Adrenal gland (tissue), 9 donors: ENCODE measurements at regions not wholly inside any gene's neighbourhood (a gene's known extent, or its start where the extent isn't known, plus 50 kb on each side); places are given as distances from the start of the nearest gene placed in this dataset.

ENCODE experiments used
- DNase-seq, 7 donors: peaks; one replicate each; pipeline ENCODE4 v3.0.0-alpha.2; 2019 to 2020
- H3K27ac ChIP-seq, 5 donors: fragments of 200-600 bp; sonication (generic) in 4 of 5; 1 replicate in 3 of 5; 2 replicates in 2 of 5; pipeline versions ENCODE4 v1.5.1 to v1.8.0; 2016 to 2020; ENCODE audit warnings: mild to moderate bottlenecking in 1 of 5
- H3K27me3 ChIP-seq: fragments of 200-600 bp; 2 replicates; pipeline ENCODE4 v1.8.0; 2021
- H3K36me3 ChIP-seq, 2 donors: fragments of 200-600 bp; replicated peaks in 1 of 2; 1 replicate in 1 of 2; 2 replicates in 1 of 2; pipeline versions ENCODE4 v1.5.1 to v1.8.0; 2018 to 2022
- H3K4me1 ChIP-seq, 2 donors: fragments of 200-600 bp; replicated peaks in 1 of 2; 1 replicate in 1 of 2; 2 replicates in 1 of 2; pipeline versions ENCODE4 v1.5.1 to v1.8.0; 2018 to 2021
- H3K4me3 ChIP-seq, 4 donors: fragments of 200-600 bp; sonication (generic) in 3 of 4; one replicate each; pipeline ENCODE4 v1.5.1; 2016 to 2018
- H3K9me3 ChIP-seq, 3 donors: fragments of 200-600 bp; sonication (generic) in 1 of 3; replicated peaks in 1 of 3; 1 replicate in 2 of 3; 2 replicates in 1 of 3; pipeline versions ENCODE4 v1.5.1 to v1.8.0; 2016 to 2021
- POLR2A ChIP-seq, 2 donors: fragments of 450-650 bp; IDR thresholded peaks; one replicate each; pipeline ENCODE4 v1.6.1; 2017; ENCODE audit warnings: antibody characterized with exemption in 2 of 2, mild to moderate bottlenecking in 2 of 2, moderate library complexity in 1 of 2
- WGBS, 4 donors: extraction: QIAGEN DNeasy Blood & Tissue Kit in 2 of 4; methylation state at CpG; one replicate each; pipeline versions ENCODE4 v1.1.5 to v1.1.7; 2013 to 2017; 5-methylcytosine and 5-hydroxymethylcytosine counted together
- intact Hi-C, 2 donors: fragments of 100-400 bp; cut with DNase I; formaldehyde crosslinking; loops; one replicate each; pipeline versions ENCODE4 v1.14.1 to v1.15.0; 2022 to 2023
- TF ChIP-seq, protein P1 (sequence below), 6 experiments: fragments of 450-650 bp in 4 of 6; fragments of 200-600 bp in 2 of 6; sonication (generic) in 1 of 6; IDR thresholded peaks; 1 replicate in 5 of 6; 2 replicates in 1 of 6; pipeline versions ENCODE4 v1.5.1 to v1.8.0; 2016 to 2021; ENCODE audit warnings: antibody characterized with exemption in 6 of 6, mild to moderate bottlenecking in 2 of 6, moderate library complexity in 1 of 6
- donor health status: healthy with polysubstance abuse.
- donor health status: Bipolar disorder and iron deficiency.
- donor health status: DM: yes; HTN: yes; CAD: no.
- donor health status: DM: no; HTN: no; CAD: no.
- donor health status: DM: no; HTN: no; CAD: no.

GRCh38 chr2:209146682-209147320, 277.0 kb upstream of the MAP2 start:
- Histone ChIP-seq H3K4me1 (no peaks in the 10 kb centered on the region), H3K27ac (peak overlapping the region in 1 of 5 donors; percentile 56), H3K4me3 (no peak overlapping the region), H3K27me3 (no peaks in the 10 kb centered on the region), H3K36me3 (no peaks in the 10 kb centered on the region), H3K9me3 (no peaks in the 10 kb centered on the region)
- TF ChIP-seq, protein P1, sequence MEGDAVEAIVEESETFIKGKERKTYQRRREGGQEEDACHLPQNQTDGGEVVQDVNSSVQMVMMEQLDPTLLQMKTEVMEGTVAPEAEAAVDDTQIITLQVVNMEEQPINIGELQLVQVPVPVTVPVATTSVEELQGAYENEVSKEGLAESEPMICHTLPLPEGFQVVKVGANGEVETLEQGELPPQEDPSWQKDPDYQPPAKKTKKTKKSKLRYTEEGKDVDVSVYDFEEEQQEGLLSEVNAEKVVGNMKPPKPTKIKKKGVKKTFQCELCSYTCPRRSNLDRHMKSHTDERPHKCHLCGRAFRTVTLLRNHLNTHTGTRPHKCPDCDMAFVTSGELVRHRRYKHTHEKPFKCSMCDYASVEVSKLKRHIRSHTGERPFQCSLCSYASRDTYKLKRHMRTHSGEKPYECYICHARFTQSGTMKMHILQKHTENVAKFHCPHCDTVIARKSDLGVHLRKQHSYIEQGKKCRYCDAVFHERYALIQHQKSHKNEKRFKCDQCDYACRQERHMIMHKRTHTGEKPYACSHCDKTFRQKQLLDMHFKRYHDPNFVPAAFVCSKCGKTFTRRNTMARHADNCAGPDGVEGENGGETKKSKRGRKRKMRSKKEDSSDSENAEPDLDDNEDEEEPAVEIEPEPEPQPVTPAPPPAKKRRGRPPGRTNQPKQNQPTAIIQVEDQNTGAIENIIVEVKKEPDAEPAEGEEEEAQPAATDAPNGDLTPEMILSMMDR (IDR thresholded peaks at IDR 0.05), result no peak
- no peak for TF ChIP-seq POLR2A (IDR thresholded peaks at IDR 0.05)
- DNase-seq, result peak in 1 of 7 donors; percentile 2
- intact Hi-C loops, result no loop called here
- 68 to 83% (median 78%) methylated on average over 3 of the region's 3 CpGs for WGBS, 4 donors

GRCh38 chr2:209147981-209148380, 275.9 kb upstream of the MAP2 start:
- TF ChIP-seq POLR2A (IDR thresholded peaks at IDR 0.05), result no peak
- TF ChIP-seq, protein P1 (IDR thresholded peaks at IDR 0.05), result no peak
- no peaks in the 10 kb centered on the region for H3K27me3 ChIP-seq
- no peaks in the 10 kb centered on the region for H3K36me3 ChIP-seq
- intact Hi-C loops, result no loop called here
- no peaks in the 10 kb centered on the region for H3K9me3 ChIP-seq
- DNase-seq, result no peak
- H3K4me3 ChIP-seq, result no peak overlapping the region
- no peak overlapping the region for H3K27ac ChIP-seq
- no peaks in the 10 kb centered on the region for H3K4me1 ChIP-seq

DNA sequence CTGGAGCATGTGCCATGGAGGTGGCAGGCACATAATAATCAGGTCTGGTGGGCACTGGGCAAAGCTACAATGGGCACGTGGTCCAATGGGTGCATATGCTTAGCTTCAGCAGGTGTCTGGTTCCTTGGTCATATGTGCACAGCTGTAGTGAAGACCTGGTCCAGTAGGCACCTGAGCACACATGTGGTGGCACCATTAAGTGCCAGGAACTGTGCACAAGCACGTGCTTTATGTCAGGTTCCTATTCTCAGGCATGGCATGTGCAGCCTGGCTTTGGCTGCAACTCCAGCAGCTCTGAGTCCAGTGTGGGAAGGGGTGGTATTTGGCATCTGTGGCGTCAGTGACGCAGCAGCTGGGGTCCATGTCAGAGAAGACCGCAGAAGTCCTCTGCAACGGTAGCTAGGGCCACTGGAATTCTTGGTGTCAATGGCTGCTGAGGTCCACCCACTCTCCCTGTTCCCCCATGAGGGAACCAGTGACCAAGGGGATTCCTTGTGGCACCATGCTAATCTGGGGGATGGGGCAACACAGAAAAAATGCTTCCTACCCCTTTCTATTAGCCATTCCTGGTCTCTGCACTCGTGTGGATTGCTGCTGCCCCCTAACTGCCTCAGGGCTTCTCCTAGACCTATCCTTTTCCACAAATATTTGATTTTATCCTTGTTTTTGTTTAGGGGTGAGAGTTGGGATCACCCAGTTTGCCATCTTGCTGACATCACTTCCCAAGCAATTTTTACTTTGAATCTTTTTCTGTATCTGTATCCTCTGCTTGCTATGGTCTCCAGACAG, 262.9 kb upstream of the MAP2 start:
- Histone ChIP-seq H3K9me3 (no peaks in the 10 kb centered on the region), H3K36me3 (no peaks in the 10 kb centered on the region), H3K27me3 (no peaks in the 10 kb centered on the region), H3K27ac (no peak overlapping the region), H3K4me1 (no peaks in the 10 kb centered on the region), H3K4me3 (no peak overlapping the region)
- WGBS, 4 donors, result 81 to 90% (median 84%) methylated on average over 4 to 7 of the region's 7 CpGs
- intact Hi-C loops, result no loop called here
- no peak for TF ChIP-seq POLR2A (IDR thresholded peaks at IDR 0.05)
- TF ChIP-seq, protein P1 (IDR thresholded peaks at IDR 0.05), result no peak
- DNase-seq, result no peak

DNA sequence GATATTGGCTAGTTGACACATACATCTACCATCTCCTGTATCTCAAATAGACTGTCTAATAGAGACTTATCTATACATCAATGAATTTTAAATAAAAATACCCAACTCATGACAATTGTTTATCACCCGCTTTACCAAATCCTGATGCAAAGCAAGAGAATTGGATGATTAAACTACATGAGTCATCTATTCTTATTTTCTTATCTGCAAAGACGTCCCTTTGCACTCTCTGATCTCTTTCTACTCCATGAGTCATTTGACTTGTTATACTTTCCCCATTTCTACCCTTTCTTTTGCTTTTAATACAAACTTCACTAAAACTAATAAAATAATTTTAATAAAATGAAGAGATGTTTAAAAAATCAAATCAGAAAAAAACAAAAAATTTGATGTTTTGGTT, 261.7 kb upstream of the MAP2 start:
- TF ChIP-seq POLR2A (IDR thresholded peaks at IDR 0.05), result no peak
- TF ChIP-seq, protein P1 (IDR thresholded peaks at IDR 0.05), result no peak
- H3K36me3 ChIP-seq, result no peaks in the 10 kb centered on the region
- intact Hi-C loops, result no loop called here

More for the DNA sequence above, 261.7 kb upstream of the MAP2 start:
- Histone ChIP-seq H3K27me3 (no peaks in the 10 kb centered on the region), H3K4me1 (no peaks in the 10 kb centered on the region), H3K9me3 (no peaks in the 10 kb centered on the region), H3K4me3 (no peak overlapping the region), H3K27ac (no peak overlapping the region)
- DNase-seq, result no peak
- 39 to 53% (median 48%) methylated on average over 2 of the region's 2 CpGs for WGBS, 4 donors
